HG02763 (cell line): ENCODE measurements at regions not wholly inside any gene's neighbourhood (a gene's known extent, or its start where the extent isn't known, plus 50 kb on each side); places are given as distances from the start of the nearest gene placed in this dataset.

Experiments
- ATAC-seq: cut with Tn5 transposase; IDR thresholded peaks from one replicate; pipeline ENCODE4 v1.9.1; 2021; ENCODE audit warnings: mild to moderate bottlenecking, moderate library complexity; ENCODE audit not compliant: unreplicated experiment

GRCh38 chr4:125072269-125072668 lies 242.5 kb upstream of the FAT4 start:
- ATAC-seq = no peak

GRCh38 chr4:125070861-125071260 lies 243.9 kb upstream of the FAT4 start:
- no peak for ATAC-seq

- ATAC-seq = no peak
Observed at GRCh38 chr4:125062115-125063050, 252.4 kb upstream of the FAT4 start.

GRCh38 chr4:125060376-125060775 lies 254.4 kb upstream of the FAT4 start:
- no peak for ATAC-seq

- no peak for ATAC-seq
Observed at GRCh38 chr4:125049711-125050110, 265.0 kb upstream of the FAT4 start.

GRCh38 chr4:125045311-125045710 lies 269.4 kb upstream of the FAT4 start:
- ATAC-seq = no peak

- ATAC-seq = no peak
Observed at GRCh38 chr4:125044886-125045285, 269.9 kb upstream of the FAT4 start.

- no peak for ATAC-seq
Observed at GRCh38 chr4:125043486-125043885, 271.3 kb upstream of the FAT4 start.

GRCh38 chr4:125042041-125042440 lies 272.7 kb upstream of the FAT4 start:
- no peak for ATAC-seq

GRCh38 chr4:125041372-125041930 lies 273.3 kb upstream of the FAT4 start:
- ATAC-seq = no peak

- no peak for ATAC-seq
Observed at GRCh38 chr4:125039550-125039949, 275.2 kb upstream of the FAT4 start.

- ATAC-seq = no peak
Observed at GRCh38 chr4:125022855-125023501, 291.8 kb upstream of the FAT4 start.

- ATAC-seq = no peak
Observed at GRCh38 chr4:125021189-125021588, 293.6 kb upstream of the FAT4 start.

GRCh38 chr4:125020089-125021034 lies 294.4 kb upstream of the FAT4 start:
- no peak for ATAC-seq

- no peak for ATAC-seq
Observed at GRCh38 chr4:125016892-125017299, 297.9 kb upstream of the FAT4 start.

GRCh38 chr4:125013891-125014290 lies 300.9 kb upstream of the FAT4 start:
- no peak for ATAC-seq

GRCh38 chr4:125011646-125012045 lies 299.1 kb upstream of the ANKRD50 start:
- ATAC-seq = no peak

GRCh38 chr4:125010796-125011503 lies 298.4 kb upstream of the ANKRD50 start:
- no peak for ATAC-seq

- ATAC-seq = no peak
Observed at GRCh38 chr4:125008676-125009075, 296.1 kb upstream of the ANKRD50 start.

GRCh38 chr4:125004676-125005075 lies 292.1 kb upstream of the ANKRD50 start:
- no peak for ATAC-seq
